ENCODE measurements at regions not wholly inside any gene's neighbourhood (a gene's known extent, or its start where the extent isn't known, plus 50 kb on each side); places are given as distances from the start of the nearest gene placed in this dataset.

DNA sequence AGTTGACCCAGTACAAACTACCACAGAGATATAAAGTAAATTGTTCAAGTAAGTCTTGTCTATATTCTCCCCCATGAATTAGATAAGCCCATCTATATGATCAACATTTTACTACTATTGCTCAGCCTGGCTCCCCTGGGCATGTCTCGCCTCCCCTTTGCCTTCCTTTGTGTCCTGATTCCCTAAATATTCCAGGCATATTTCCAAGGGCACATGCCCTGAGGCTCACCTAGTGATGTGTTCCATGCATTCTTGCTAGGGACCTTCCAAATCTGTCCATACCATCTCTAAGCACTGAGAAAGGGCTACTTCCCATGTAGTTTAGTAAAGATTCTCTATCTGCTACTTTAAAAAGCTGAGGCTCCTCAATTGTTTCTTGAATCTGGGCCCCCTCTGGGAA, 163.1 kb upstream of the ADRA1D start:
- TF ChIP-seq, protein P1, sequence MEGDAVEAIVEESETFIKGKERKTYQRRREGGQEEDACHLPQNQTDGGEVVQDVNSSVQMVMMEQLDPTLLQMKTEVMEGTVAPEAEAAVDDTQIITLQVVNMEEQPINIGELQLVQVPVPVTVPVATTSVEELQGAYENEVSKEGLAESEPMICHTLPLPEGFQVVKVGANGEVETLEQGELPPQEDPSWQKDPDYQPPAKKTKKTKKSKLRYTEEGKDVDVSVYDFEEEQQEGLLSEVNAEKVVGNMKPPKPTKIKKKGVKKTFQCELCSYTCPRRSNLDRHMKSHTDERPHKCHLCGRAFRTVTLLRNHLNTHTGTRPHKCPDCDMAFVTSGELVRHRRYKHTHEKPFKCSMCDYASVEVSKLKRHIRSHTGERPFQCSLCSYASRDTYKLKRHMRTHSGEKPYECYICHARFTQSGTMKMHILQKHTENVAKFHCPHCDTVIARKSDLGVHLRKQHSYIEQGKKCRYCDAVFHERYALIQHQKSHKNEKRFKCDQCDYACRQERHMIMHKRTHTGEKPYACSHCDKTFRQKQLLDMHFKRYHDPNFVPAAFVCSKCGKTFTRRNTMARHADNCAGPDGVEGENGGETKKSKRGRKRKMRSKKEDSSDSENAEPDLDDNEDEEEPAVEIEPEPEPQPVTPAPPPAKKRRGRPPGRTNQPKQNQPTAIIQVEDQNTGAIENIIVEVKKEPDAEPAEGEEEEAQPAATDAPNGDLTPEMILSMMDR (IDR thresholded peaks at IDR 0.05): no peak
- no peak for TF ChIP-seq POLR2A (IDR thresholded peaks at IDR 0.05)
